Stimulated activated CD4-positive, alpha-beta T cell treated with anti-CD3 and anti-CD28 coated beads, Interleukin-12 subunit alpha, Interleukin-12 subunit beta, amount 100 ng/mL, for 24 hours (primary cell): ENCODE measurements at regions not wholly inside any gene's neighbourhood (a gene's known extent, or its start where the extent isn't known, plus 50 kb on each side); places are given as distances from the start of the nearest gene placed in this dataset.

ENCODE experiments used
- DNase-seq, 2 experiments: peaks; one replicate each; pipeline ENCODE4 v3.0.0-alpha.2; 2020; ENCODE audit warnings: low read depth in 2 of 2

- DNase-seq, result no peak
Measured at GRCh38 chr3:5616873-5617272, 429.4 kb downstream of the EDEM1 start.

- no peak for DNase-seq
Measured at GRCh38 chr3:5618170-5618569, 430.7 kb downstream of the EDEM1 start.

DNA sequence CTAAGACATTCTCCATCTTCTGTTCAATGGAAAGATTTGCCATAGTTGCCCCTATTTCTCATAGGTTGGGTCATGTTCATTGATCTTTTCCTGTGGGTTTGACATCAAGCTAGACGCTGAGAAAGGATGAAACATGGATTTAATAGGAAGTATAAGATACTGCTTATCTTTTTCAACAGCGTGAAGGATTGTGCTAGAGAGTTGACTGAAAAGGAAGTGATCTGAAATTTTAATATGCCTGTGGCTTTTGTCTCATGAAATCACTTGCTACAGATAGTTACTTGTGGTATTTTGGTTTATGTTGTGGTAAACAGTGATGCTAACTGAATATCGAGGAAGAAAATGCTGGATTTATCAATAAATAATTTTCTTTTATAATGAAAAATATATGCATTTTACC is 442.9 kb downstream of the EDEM1 start:
- DNase-seq, result no peak

- DNase-seq, result no peak
Measured at GRCh38 chr3:5633960-5634359, 446.5 kb downstream of the EDEM1 start.

GRCh38 chr3:5634411-5634810 is 446.9 kb downstream of the EDEM1 start:
- no peak for DNase-seq

DNA sequence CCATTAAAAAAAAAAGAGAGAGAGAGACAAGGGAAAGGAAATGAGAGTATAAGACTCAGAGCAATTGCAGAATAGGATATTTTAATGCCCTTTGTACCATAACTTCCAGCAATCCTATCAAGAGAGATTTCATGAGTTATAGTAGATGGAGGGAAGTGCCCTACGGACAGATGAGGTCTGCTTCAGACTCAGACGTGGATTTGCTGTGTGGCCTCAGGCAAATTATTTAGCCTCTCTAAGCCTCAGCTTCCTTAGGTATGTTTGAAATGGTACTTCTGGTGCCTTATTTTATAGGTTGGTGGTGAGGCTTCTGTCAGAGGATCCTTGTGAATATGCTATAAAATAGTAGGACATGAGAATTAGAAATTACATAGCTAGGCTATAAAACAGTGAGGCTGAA is 448.2 kb downstream of the EDEM1 start:
- no peak for DNase-seq

DNA sequence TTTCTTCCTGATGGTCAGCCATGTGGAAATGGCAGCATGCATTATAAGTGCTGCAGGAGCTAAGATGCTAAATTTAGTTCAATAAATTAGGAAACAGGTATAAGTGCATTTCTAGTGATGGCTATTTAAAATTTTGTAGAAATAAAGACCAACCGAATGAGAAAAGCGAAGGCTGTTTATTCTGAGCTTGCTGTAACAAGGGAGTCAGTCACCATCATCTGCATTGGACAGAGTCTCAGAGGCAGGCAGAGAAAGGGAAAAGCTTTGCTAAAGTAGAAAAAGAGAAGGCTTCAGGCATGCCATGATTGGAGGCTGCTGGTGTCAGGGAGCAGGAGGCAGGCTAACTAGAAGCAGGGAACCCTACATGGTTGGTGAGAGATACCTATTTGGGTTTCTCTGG is 451.0 kb downstream of the EDEM1 start:
- DNase-seq, result no peak

GRCh38 chr3:5644773-5645670 is 457.5 kb downstream of the EDEM1 start:
- no peak for DNase-seq

DNA sequence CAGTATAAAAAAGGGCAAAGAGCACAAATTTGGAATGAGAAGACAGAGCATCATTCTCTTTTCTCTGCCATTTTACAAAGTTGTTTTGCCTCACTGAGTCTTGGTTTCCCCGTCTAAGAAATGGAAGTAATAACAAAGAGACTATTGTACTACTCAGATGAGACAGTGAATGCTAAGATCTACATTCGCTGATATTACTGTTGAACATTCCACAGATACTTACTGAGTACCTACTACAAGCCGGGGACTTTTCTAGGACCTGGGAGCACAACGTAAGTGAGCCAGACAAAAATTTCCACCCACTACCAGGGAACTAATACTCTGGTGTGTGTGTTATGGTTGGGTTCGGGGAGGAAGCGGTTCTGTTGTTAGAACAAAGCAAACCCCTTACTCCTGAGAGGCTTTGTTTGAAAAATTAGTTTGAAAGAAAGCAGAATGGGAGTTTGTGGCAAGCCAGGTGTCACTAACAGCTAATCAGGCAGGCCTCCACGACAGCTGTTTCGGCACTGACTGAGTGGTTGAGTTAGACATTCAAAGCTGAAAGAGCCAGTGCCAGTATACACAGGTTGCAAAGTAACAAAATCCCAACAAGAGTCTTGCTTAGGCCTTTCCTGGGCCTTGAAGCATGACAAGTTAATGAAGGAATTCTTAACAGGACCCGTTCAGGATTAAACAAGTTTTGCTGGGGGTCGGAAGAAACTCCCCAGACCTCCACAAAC is 458.3 kb downstream of the EDEM1 start:
- no peak for DNase-seq

GRCh38 chr3:5650303-5650702 is 462.8 kb downstream of the EDEM1 start:
- DNase-seq, result no peak

- no peak for DNase-seq
Measured at GRCh38 chr3:5651351-5651750, 463.8 kb downstream of the EDEM1 start.

DNA sequence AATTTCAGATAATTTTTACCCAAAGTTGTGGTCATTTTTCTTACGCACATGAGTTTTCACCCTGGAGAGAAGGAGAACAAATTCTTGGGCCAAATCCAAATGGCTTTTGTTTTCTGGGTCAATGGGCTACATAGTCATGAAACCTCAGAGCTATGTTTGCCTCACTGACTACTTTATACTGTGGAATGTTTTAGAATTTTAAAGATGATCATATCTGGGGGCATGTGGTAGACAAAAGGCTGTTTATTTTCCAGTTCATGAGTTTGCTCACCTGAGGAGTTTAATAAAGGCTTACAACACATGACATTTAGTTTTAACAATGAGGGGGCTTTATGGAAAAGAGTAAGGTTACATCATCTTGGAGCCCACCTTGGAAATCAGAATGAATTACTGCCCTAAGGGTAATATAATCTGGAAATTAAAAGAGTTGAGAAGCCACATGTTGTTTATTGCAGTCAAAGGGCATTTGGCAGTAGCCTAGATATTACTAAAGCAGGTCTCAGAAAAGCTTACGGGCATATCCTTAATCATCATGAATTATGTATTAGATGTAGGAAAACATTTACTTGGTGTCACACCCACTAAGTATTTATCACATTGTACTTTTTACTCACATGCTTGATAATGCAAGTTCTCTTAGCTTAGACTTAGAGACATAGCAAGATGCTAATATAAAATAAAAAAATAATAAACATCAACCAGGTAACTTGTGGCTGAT is 466.1 kb downstream of the EDEM1 start:
- DNase-seq, result no peak

DNA sequence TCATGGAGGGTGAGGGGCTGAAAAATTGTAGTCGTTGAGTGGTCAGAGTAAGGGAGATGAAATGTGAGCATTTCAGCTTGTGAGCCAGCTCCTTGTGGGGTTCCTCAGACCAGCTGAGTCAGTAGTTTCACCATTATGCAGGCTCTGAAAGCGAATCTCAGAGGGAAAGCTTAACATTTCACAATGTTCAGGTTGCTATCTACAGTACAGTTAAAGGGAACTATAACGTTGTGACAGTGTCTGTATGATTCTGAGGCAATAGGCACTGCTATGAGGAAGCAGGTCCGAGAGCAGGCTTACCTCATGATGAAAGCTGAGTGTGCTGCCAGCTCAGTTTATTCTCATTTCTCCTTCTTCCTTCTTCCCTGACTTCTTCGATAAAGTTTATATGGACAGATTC is 469.6 kb downstream of the EDEM1 start:
- DNase-seq, result no peak

- DNase-seq, result no peak
Measured at GRCh38 chr3:5663601-5664000, 476.1 kb downstream of the EDEM1 start.

- no peak for DNase-seq
Measured at GRCh38 chr3:5666455-5666854, 478.9 kb downstream of the EDEM1 start.

GRCh38 chr3:5673521-5673920 is 486.0 kb downstream of the EDEM1 start:
- DNase-seq, result no peak

DNA sequence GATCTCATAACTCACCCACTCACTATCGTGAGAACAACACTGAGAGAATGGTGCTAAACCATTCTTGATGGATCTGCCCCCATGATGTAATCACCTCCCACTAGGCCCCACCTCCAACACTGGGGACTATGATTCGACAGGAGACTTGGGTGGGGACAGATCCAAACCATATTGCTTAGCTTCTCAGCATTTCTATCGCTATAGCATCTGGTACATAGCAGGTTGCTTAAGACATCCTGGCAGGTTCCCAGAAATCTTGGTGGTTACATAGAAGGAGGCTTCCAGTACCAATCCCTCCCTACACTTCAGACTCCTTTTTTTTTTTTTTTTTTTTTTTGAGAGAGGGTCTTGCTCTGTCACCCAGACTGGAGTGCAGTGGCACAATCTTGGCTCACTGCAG is 487.8 kb downstream of the EDEM1 start:
- DNase-seq, result no peak

DNA sequence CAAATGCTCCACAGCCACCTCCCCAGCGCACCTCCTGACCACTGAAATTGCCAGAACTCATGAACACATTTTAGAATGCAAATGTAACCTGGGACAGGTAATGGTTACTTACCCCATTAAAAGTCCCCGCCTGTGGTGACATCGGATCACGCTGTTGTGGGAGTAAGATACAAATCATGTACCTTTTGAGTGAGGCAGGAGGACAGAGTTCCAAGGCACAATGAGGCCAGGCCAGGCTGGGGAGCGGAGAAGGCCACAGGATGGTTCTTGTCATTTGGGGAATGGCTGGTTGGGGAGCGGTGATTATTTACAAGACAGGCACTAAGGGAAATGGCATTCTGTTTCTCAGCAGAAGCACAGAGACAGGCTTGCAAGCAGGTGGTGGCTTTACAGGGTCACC is 490.0 kb downstream of the EDEM1 start:
- no peak for DNase-seq

DNA sequence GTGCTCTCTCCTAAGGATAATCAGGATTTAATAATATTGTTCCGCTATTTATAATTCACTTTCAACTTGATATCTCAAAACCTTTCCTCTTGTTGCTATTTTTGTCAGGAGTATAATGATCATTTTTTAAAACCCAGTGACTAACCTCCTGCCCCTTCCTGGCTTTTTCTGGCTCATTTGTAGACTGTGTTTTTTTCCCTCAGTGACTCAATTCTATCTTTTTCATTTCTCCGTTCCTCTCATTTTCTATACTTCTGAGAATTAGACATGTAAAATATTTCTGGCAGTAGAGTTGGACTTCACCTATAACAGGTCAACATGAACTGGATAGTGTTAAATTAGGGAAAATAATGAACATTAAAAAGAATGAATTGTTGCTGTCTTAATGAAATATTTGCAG is 490.7 kb downstream of the EDEM1 start:
- no peak for DNase-seq

DNA sequence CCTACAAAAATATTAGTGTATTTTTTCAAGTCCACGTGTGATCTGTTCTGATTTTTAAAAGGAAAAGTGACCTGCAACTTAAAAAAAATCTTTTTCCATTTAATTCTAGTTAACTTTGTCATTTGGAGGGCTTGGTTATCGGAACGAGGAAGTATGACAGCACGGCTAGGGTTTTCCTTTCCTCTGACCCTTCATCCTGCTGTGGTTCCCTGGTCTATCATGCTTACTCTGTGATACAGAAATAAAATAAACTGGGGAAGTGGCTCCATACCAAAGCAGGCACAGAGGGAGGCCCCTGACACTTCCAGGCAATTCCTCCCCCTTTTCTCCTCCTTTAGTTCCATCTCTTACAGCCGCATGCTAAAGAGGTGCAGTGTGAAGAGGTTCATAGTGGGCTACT is 491.3 kb downstream of the EDEM1 start:
- DNase-seq, result no peak

GRCh38 chr3:5687230-5687629 is 499.7 kb downstream of the EDEM1 start:
- no peak for DNase-seq

DNA sequence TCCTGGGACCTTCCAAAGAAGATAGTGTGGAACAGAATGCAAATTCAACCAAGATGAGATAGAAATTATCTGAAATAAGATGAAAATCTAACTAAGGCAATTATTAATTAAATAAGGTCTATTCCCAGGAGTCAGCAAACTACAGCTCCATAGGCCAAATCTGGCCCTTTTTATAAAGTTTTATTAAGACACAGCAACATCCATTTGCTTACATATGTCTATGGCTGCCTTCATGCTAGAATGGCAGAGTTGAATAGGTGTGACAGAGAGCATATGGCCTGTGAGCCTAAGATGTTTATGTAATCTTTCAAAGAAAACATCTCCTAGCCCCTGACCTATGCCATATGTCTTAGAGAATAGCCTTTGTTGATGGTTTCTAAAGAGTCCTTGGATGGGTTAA is 503.0 kb downstream of the EDEM1 start:
- DNase-seq, result no peak
